MM.1S (cell line): ENCODE measurements at regions not wholly inside any gene's neighbourhood (a gene's known extent, or its start where the extent isn't known, plus 50 kb on each side); places are given as distances from the start of the nearest gene placed in this dataset.
"Not testable (repeated sequence)": the region's sequence is repeated elsewhere in the genome, so short reads cannot be mapped to it uniquely, and the experiment has no call there.

ENCODE experiments used
- DNase-seq: peaks from one replicate; pipeline ENCODE4 v3.0.0-alpha.2; 2015
- H2AFZ ChIP-seq: fragments of 300-600 bp; sonication (generic); 2 replicates; pipeline ENCODE4 v1.6.0; 2016; ENCODE audit warnings: antibody characterized with exemption, low read length
- H3F3A ChIP-seq: fragments of 300-600 bp; sonication (generic); 2 replicates; pipeline ENCODE4 v1.6.1; 2016; ENCODE audit warnings: mild to moderate bottlenecking, antibody characterized with exemption, low read length, moderate library complexity, mixed read lengths; ENCODE audit not compliant: insufficient read depth
- H3K27ac ChIP-seq: fragments of 300-600 bp; sonication (generic); 2 replicates; pipeline ENCODE4 v1.5.1; 2016; ENCODE audit warnings: mild to moderate bottlenecking, low read length
- H3K27me3 ChIP-seq: fragments of 300-600 bp; sonication (generic); replicated peaks from 2 replicates; pipeline ENCODE4 v1.6.0; 2016; ENCODE audit warnings: low read length; ENCODE audit not compliant: insufficient read depth
- H3K36me3 ChIP-seq: fragments of 300-600 bp; sonication (generic); replicated peaks from 2 replicates; pipeline ENCODE4 v1.6.1; 2016; ENCODE audit warnings: mild to moderate bottlenecking, low read length, mixed read lengths; ENCODE audit not compliant: insufficient read depth
- H3K4me1 ChIP-seq: fragments of 300-600 bp; sonication (generic); 2 replicates; pipeline ENCODE4 v1.6.1; 2016; ENCODE audit warnings: low read length, mixed read lengths
- H3K4me2 ChIP-seq: fragments of 300-600 bp; sonication (generic); 2 replicates; pipeline ENCODE4 v1.6.0; 2016; ENCODE audit warnings: low read depth, low read length
- H3K4me3 ChIP-seq: fragments of 300-600 bp; sonication (generic); 2 replicates; pipeline ENCODE4 v1.5.1; 2016; ENCODE audit warnings: low read length, mixed read lengths
- H3K79me2 ChIP-seq: fragments of 300-600 bp; sonication (generic); 2 replicates; pipeline ENCODE4 v1.6.1; 2016; ENCODE audit warnings: mixed run types, low read length, mixed read lengths
- H3K9ac ChIP-seq: fragments of 300-600 bp; sonication (generic); 2 replicates; pipeline ENCODE4 v1.6.1; 2016; ENCODE audit warnings: low read length, mixed read lengths
- H3K9me2 ChIP-seq: fragments of 300-600 bp; sonication (generic); replicated peaks from 2 replicates; pipeline ENCODE4 v1.6.1; 2016; ENCODE audit warnings: mild to moderate bottlenecking, low read length, mixed read lengths; ENCODE audit not compliant: insufficient read depth
- H3K9me3 ChIP-seq: fragments of 300-600 bp; sonication (generic); replicated peaks from 2 replicates; pipeline ENCODE4 v1.6.1; 2016; ENCODE audit warnings: mild to moderate bottlenecking, low read length, mixed read lengths; ENCODE audit not compliant: insufficient read depth
- H4K20me1 ChIP-seq: fragments of 300-600 bp; sonication (generic); 2 replicates; pipeline ENCODE4 v1.6.1; 2016; ENCODE audit warnings: mild to moderate bottlenecking, low read length, moderate library complexity, mixed read lengths; ENCODE audit not compliant: insufficient read depth

GRCh38 chr7:55743454-55743717 lies 119.2 kb downstream of the SEPTIN14 start:
- not testable (repeated sequence) for H3K79me2 ChIP-seq, H3K4me1 ChIP-seq, H3K9me2 ChIP-seq, H3K9ac ChIP-seq, H3F3A ChIP-seq, H2AFZ ChIP-seq, H3K4me3 ChIP-seq, H4K20me1 ChIP-seq, H3K9me3 ChIP-seq, H3K27ac ChIP-seq, H3K27me3 ChIP-seq, H3K36me3 ChIP-seq, H3K4me2 ChIP-seq, DNase-seq

GRCh38 chr7:55742651-55743453 lies 119.7 kb downstream of the SEPTIN14 start:
- not testable (repeated sequence) for H3K4me2 ChIP-seq, H3K4me3 ChIP-seq, H3F3A ChIP-seq, H3K36me3 ChIP-seq, H4K20me1 ChIP-seq, H3K27me3 ChIP-seq, H2AFZ ChIP-seq, H3K27ac ChIP-seq, H3K9me3 ChIP-seq, H3K4me1 ChIP-seq, H3K79me2 ChIP-seq, H3K9ac ChIP-seq, DNase-seq, H3K9me2 ChIP-seq

- DNase-seq, H3K79me2 ChIP-seq, H3K4me2 ChIP-seq: not testable (repeated sequence)
These were observed 120.6 kb downstream of the SEPTIN14 start for GRCh38 chr7:55741721-55742631.

GRCh38 chr7:55740633-55741250 lies 121.8 kb downstream of the SEPTIN14 start:
- not testable (repeated sequence) for H3F3A ChIP-seq, DNase-seq, H3K9ac ChIP-seq, H3K9me2 ChIP-seq, H3K36me3 ChIP-seq, H3K4me2 ChIP-seq, H4K20me1 ChIP-seq, H3K79me2 ChIP-seq, H3K27me3 ChIP-seq, H3K27ac ChIP-seq, H3K4me3 ChIP-seq, H3K4me1 ChIP-seq, H2AFZ ChIP-seq, H3K9me3 ChIP-seq

More at GRCh38 chr7:55741721-55742631, 120.6 kb downstream of the SEPTIN14 start:
- H3K9me3 ChIP-seq, H2AFZ ChIP-seq, H3K4me3 ChIP-seq, H3K9ac ChIP-seq, H3K27ac ChIP-seq, H3K9me2 ChIP-seq, H4K20me1 ChIP-seq, H3K36me3 ChIP-seq, H3F3A ChIP-seq, H3K27me3 ChIP-seq, H3K4me1 ChIP-seq: not testable (repeated sequence)

- H3K36me3 ChIP-seq, H3K4me3 ChIP-seq, H3K9ac ChIP-seq, H3K27me3 ChIP-seq, DNase-seq, H3K79me2 ChIP-seq, H4K20me1 ChIP-seq, H3K4me1 ChIP-seq, H3K27ac ChIP-seq, H3K4me2 ChIP-seq, H3K9me2 ChIP-seq, H3F3A ChIP-seq, H2AFZ ChIP-seq, H3K9me3 ChIP-seq: not testable (repeated sequence)
These were observed 122.5 kb downstream of the SEPTIN14 start for GRCh38 chr7:55740053-55740452.

- not testable (repeated sequence) for H3K4me3 ChIP-seq, H3K27me3 ChIP-seq, H3K9me3 ChIP-seq, H3K9ac ChIP-seq, H3K79me2 ChIP-seq, DNase-seq, H3K9me2 ChIP-seq, H3K36me3 ChIP-seq, H4K20me1 ChIP-seq, H3F3A ChIP-seq, H3K27ac ChIP-seq, H3K4me2 ChIP-seq, H2AFZ ChIP-seq, H3K4me1 ChIP-seq
These were observed 125.8 kb downstream of the SEPTIN14 start for GRCh38 chr7:55736641-55737221.
